SK-N-SH (cell line): ENCODE measurements at regions not wholly inside any gene's neighbourhood (a gene's known extent, or its start where the extent isn't known, plus 50 kb on each side); places are given as distances from the start of the nearest gene placed in this dataset.

Experiments
- CTCF ChIA-PET: fragments of 300-600, 350-600 bp; formaldehyde crosslinking; extraction: SDS; loops from one replicate; lab custom pipeline; 2021; lab: Yijun Ruan, JAX
- POLR2A ChIA-PET: fragments of 350-600 bp; sonication (Branson Sonifier 250); formaldehyde crosslinking; extraction: SDS; loops from one replicate; lab custom pipeline; 2020; ENCODE audit warnings: antibody characterized with exemption, inconsistent platforms; lab: Yijun Ruan, JAX
- DNase-seq: peaks from one replicate; pipeline ENCODE4 v3.0.0; 2012
- H2AFZ ChIP-seq: fragments of 200-600 bp; sonication (generic); 2 replicates; pipeline ENCODE4 v1.8.1; 2016; ENCODE audit warnings: antibody characterized with exemption, mild to moderate bottlenecking, low read depth
- H3F3A ChIP-seq: fragments of 200-600 bp; sonication (generic); replicated peaks from 2 replicates; pipeline ENCODE3; 2016; ENCODE audit warnings: antibody characterized with exemption, mild to moderate bottlenecking; ENCODE audit not compliant: insufficient read depth
- H3K27ac ChIP-seq, 2 experiments: fragments of 200-500 bp in 1 of 2; fragments of 200-600 bp in 1 of 2; sonication (Bioruptor generic) in 1 of 2; sonication (generic), shearing (Covaris generic) in 1 of 2; 2 replicates each; pipeline versions ENCODE4 v1.5.1 to v1.6.1; 2014 to 2016; ENCODE audit warnings: low read depth in 2 of 2, inconsistent platforms in 1 of 2, low read length in 1 of 2, mild to moderate bottlenecking in 1 of 2, mixed read lengths in 1 of 2
- H3K27me3 ChIP-seq: fragments of 200-600 bp; sonication (generic), shearing (Covaris generic); 2 replicates; pipeline ENCODE4 v1.6.1; 2016; ENCODE audit warnings: mixed run types; ENCODE audit not compliant: insufficient read depth
- H3K36me3 ChIP-seq, 2 experiments: fragments of 200-500 bp in 1 of 2; fragments of 200-600 bp in 1 of 2; sonication (Bioruptor generic) in 1 of 2; sonication (generic) in 1 of 2; replicated peaks in 1 of 2; 2 replicates each; pipeline versions ENCODE3 to v1.5.1; 2014 to 2016; ENCODE audit warnings: low read length in 1 of 2, mild to moderate bottlenecking in 1 of 2; ENCODE audit not compliant: insufficient read depth in 2 of 2, control insufficient read depth in 1 of 2
- H3K4me1 ChIP-seq, 2 experiments: fragments of 200-500 bp in 1 of 2; fragments of 200-600 bp in 1 of 2; sonication (Bioruptor generic) in 1 of 2; sonication (generic), shearing (Covaris generic) in 1 of 2; 2 replicates each; pipeline versions ENCODE4 v1.5.1 to v1.6.1; 2014 to 2016; ENCODE audit warnings: low read depth in 1 of 2, low read length in 1 of 2, mixed run types in 1 of 2; ENCODE audit not compliant: insufficient read depth in 2 of 2, control insufficient read depth in 1 of 2
- H3K4me2 ChIP-seq: fragments of 200-600 bp; sonication (generic), shearing (Covaris generic); 2 replicates; pipeline ENCODE4 v1.6.1; 2017; ENCODE audit warnings: mixed run types
- H3K4me3 ChIP-seq, 2 experiments: fragments of 200-500 bp in 1 of 2; fragments of 200-600 bp in 1 of 2; sonication (Bioruptor generic) in 1 of 2; sonication (generic), shearing (Covaris generic) in 1 of 2; 2 replicates each; pipeline versions ENCODE4 v1.5.1 to v1.8.1; 2014 to 2016; ENCODE audit warnings: low read depth in 2 of 2, inconsistent platforms in 1 of 2, low read length in 1 of 2, mild to moderate bottlenecking in 1 of 2, mixed read lengths in 1 of 2, moderate library complexity in 1 of 2
- H3K79me2 ChIP-seq: fragments of 200-600 bp; sonication (generic); 2 replicates; pipeline ENCODE4 v1.8.1; 2017; ENCODE audit warnings: mild to moderate bottlenecking; ENCODE audit not compliant: insufficient read depth
- H3K9ac ChIP-seq: fragments of 200-600 bp; sonication (generic); 2 replicates; pipeline ENCODE4 v1.6.1; 2017; ENCODE audit warnings: mixed run types
- H3K9me2 ChIP-seq: fragments of 200-600 bp; sonication (generic); 2 replicates; pipeline ENCODE4 v1.6.1; 2017; ENCODE audit warnings: mixed run types
- H3K9me3 ChIP-seq: fragments of 200-600 bp; sonication (generic); 2 replicates; pipeline ENCODE4 v1.6.1; 2017; ENCODE audit warnings: mixed run types, mild to moderate bottlenecking, moderate library complexity
- H4K20me1 ChIP-seq: fragments of 200-600 bp; sonication (generic); 2 replicates; pipeline ENCODE4 v1.6.1; 2017; ENCODE audit warnings: mild to moderate bottlenecking, mixed run types; ENCODE audit not compliant: insufficient read depth
- EP300 ChIP-seq, 2 experiments: IDR thresholded peaks; 2 replicates each; pipeline versions ENCODE4 v1.4.0 to v1.6.1; 2012; ENCODE audit warnings: borderline replicate concordance in 1 of 2, low read depth in 1 of 2, low read length in 1 of 2
- FOSL2 ChIP-seq: IDR thresholded peaks from 2 replicates; pipeline ENCODE4 v1.4.0; 2012; ENCODE audit warnings: low read depth, mild to moderate bottlenecking, moderate library complexity, borderline replicate concordance
- FOXM1 ChIP-seq: IDR thresholded peaks from 2 replicates; pipeline ENCODE4 v1.4.0; 2012; ENCODE audit warnings: low read depth, mild to moderate bottlenecking
- MEF2A ChIP-seq: IDR thresholded peaks from 2 replicates; pipeline ENCODE4 v1.4.0; 2012; ENCODE audit warnings: low read depth, borderline replicate concordance
- NFIC ChIP-seq: IDR thresholded peaks from 2 replicates; pipeline ENCODE4 v1.4.0; 2012; ENCODE audit warnings: borderline replicate concordance
- NRF1 ChIP-seq: IDR thresholded peaks from 2 replicates; pipeline ENCODE4 v1.6.1; 2012; ENCODE audit warnings: low read depth, mild to moderate bottlenecking, low read length
- SIN3A ChIP-seq: IDR thresholded peaks from 2 replicates; pipeline ENCODE4 v1.6.1; 2012; ENCODE audit warnings: low read depth, mild to moderate bottlenecking, low read length, moderate library complexity, borderline replicate concordance
- SMC3 ChIP-seq: IDR thresholded peaks from 2 replicates; pipeline ENCODE4 v1.6.1; 2012; ENCODE audit warnings: low read depth, low read length, improper control_type of control experiment
- TAF1 ChIP-seq: IDR thresholded peaks from 2 replicates; pipeline ENCODE4 v1.6.1; 2012; ENCODE audit warnings: low read depth, mild to moderate bottlenecking, low read length, moderate library complexity, borderline replicate concordance
- TCF12 ChIP-seq: IDR thresholded peaks from 2 replicates; pipeline ENCODE4 v1.4.0; 2012
- WGBS: methylation state at CpG from one replicate; pipeline ENCODE4 v1.1.6; 2017; ENCODE audit warnings: low lambda C conversion rate; 5-methylcytosine and 5-hydroxymethylcytosine counted together
- TF ChIP-seq, protein P1 (sequence below): IDR thresholded peaks from 2 replicates; pipeline ENCODE4 v1.4.0; 2012; ENCODE audit warnings: low read depth
- TF ChIP-seq, protein P2 (sequence below): IDR thresholded peaks from 2 replicates; pipeline ENCODE4 v1.6.1; 2012; ENCODE audit warnings: mild to moderate bottlenecking, low read depth, low read length, moderate library complexity
- TF ChIP-seq, protein P3 (sequence below): IDR thresholded peaks from 2 replicates; pipeline ENCODE4 v1.4.0; 2012; ENCODE audit warnings: low read depth, borderline replicate concordance
- TF ChIP-seq, protein P4 (sequence below): fragments of 150-350 bp; IDR thresholded peaks from 2 replicates; pipeline ENCODE4 v1.6.1; 2016; ENCODE audit warnings: mild to moderate bottlenecking, low read depth, low read length
- TF ChIP-seq, protein P5 (sequence below): fragments of 200-600 bp; sonication (generic); IDR thresholded peaks from 2 replicates; pipeline ENCODE4 v1.6.1; 2017; ENCODE audit warnings: antibody characterized with exemption, mild to moderate bottlenecking, moderate library complexity

DNA sequence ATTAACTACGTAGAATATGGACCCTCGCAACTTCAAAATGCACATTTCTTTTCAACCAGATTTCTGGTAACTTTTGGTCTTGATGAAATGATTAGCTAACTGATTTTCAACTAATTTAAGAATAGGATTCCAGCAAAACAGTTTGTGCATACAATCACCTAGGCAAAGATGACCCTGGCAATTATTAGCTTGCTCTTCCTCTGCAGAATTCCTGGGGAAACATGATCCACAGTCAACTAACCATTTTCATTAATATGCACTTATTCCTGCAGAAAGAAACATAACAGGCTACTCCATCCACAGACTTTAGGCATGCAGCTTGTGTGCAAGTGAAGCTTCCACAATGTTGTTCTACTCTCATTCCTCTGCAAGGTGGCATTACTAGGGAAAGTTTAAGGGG lies 1150.8 kb upstream of the FANCL start:
- WGBS, result 27% methylated on average over 2 of the region's 2 CpGs
- no peak overlapping the region for H3K4me3 ChIP-seq
- POLR2A ChIA-PET, result no interaction called here

More for the DNA sequence above, 1150.8 kb upstream of the FANCL start:
- DNase-seq, result no peak
- no peaks in the 10 kb centered on the region for H4K20me1 ChIP-seq
- no peaks in the 10 kb centered on the region for H3F3A ChIP-seq
- H3K9ac ChIP-seq, result no peak overlapping the region
- CTCF ChIA-PET, result interaction anchor here (0.9 kb wide), 1 partner anchor 1158 kb away, joined by 3 read pairs; no protein-coding TSS in a partner anchor
- no peaks in the 10 kb centered on the region for H3K27me3 ChIP-seq
- no peaks in the 10 kb centered on the region for H3K9me3 ChIP-seq
- no peak for TF ChIP-seq FOXM1
- TF ChIP-seq EP300 (IDR thresholded peaks at IDR 0.05; ENCODE audit: borderline replicate concordance in 1 of 2, low read depth in 1 of 2, low read length in 1 of 2), result no peak
- TF ChIP-seq NFIC, result no peak
- no peak for TF ChIP-seq MEF2A
- no peak for TF ChIP-seq FOSL2
- no peak for TF ChIP-seq SIN3A
- TF ChIP-seq, protein P1, sequence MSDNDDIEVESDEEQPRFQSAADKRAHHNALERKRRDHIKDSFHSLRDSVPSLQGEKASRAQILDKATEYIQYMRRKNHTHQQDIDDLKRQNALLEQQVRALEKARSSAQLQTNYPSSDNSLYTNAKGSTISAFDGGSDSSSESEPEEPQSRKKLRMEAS, result no peak
- no peak for TF ChIP-seq TCF12
- TF ChIP-seq, protein P2, sequence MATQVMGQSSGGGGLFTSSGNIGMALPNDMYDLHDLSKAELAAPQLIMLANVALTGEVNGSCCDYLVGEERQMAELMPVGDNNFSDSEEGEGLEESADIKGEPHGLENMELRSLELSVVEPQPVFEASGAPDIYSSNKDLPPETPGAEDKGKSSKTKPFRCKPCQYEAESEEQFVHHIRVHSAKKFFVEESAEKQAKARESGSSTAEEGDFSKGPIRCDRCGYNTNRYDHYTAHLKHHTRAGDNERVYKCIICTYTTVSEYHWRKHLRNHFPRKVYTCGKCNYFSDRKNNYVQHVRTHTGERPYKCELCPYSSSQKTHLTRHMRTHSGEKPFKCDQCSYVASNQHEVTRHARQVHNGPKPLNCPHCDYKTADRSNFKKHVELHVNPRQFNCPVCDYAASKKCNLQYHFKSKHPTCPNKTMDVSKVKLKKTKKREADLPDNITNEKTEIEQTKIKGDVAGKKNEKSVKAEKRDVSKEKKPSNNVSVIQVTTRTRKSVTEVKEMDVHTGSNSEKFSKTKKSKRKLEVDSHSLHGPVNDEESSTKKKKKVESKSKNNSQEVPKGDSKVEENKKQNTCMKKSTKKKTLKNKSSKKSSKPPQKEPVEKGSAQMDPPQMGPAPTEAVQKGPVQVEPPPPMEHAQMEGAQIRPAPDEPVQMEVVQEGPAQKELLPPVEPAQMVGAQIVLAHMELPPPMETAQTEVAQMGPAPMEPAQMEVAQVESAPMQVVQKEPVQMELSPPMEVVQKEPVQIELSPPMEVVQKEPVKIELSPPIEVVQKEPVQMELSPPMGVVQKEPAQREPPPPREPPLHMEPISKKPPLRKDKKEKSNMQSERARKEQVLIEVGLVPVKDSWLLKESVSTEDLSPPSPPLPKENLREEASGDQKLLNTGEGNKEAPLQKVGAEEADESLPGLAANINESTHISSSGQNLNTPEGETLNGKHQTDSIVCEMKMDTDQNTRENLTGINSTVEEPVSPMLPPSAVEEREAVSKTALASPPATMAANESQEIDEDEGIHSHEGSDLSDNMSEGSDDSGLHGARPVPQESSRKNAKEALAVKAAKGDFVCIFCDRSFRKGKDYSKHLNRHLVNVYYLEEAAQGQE, result no peak
- TF ChIP-seq NRF1, result no peak
- TF ChIP-seq, protein P3, sequence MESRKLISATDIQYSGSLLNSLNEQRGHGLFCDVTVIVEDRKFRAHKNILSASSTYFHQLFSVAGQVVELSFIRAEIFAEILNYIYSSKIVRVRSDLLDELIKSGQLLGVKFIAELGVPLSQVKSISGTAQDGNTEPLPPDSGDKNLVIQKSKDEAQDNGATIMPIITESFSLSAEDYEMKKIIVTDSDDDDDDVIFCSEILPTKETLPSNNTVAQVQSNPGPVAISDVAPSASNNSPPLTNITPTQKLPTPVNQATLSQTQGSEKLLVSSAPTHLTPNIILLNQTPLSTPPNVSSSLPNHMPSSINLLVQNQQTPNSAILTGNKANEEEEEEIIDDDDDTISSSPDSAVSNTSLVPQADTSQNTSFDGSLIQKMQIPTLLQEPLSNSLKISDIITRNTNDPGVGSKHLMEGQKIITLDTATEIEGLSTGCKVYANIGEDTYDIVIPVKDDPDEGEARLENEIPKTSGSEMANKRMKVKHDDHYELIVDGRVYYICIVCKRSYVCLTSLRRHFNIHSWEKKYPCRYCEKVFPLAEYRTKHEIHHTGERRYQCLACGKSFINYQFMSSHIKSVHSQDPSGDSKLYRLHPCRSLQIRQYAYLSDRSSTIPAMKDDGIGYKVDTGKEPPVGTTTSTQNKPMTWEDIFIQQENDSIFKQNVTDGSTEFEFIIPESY, result no peak
- TF ChIP-seq, protein P4, sequence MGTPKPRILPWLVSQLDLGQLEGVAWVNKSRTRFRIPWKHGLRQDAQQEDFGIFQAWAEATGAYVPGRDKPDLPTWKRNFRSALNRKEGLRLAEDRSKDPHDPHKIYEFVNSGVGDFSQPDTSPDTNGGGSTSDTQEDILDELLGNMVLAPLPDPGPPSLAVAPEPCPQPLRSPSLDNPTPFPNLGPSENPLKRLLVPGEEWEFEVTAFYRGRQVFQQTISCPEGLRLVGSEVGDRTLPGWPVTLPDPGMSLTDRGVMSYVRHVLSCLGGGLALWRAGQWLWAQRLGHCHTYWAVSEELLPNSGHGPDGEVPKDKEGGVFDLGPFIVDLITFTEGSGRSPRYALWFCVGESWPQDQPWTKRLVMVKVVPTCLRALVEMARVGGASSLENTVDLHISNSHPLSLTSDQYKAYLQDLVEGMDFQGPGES, result no peak
- TF ChIP-seq TAF1, result no peak
- TF ChIP-seq SMC3, result no peak
- TF ChIP-seq, protein P5, sequence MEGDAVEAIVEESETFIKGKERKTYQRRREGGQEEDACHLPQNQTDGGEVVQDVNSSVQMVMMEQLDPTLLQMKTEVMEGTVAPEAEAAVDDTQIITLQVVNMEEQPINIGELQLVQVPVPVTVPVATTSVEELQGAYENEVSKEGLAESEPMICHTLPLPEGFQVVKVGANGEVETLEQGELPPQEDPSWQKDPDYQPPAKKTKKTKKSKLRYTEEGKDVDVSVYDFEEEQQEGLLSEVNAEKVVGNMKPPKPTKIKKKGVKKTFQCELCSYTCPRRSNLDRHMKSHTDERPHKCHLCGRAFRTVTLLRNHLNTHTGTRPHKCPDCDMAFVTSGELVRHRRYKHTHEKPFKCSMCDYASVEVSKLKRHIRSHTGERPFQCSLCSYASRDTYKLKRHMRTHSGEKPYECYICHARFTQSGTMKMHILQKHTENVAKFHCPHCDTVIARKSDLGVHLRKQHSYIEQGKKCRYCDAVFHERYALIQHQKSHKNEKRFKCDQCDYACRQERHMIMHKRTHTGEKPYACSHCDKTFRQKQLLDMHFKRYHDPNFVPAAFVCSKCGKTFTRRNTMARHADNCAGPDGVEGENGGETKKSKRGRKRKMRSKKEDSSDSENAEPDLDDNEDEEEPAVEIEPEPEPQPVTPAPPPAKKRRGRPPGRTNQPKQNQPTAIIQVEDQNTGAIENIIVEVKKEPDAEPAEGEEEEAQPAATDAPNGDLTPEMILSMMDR, result no peak
- no peaks in the 10 kb centered on the region for H3K4me1 ChIP-seq
- no peaks in the 10 kb centered on the region for H3K36me3 ChIP-seq
- no peak overlapping the region for H2AFZ ChIP-seq
- H3K9me2 ChIP-seq, result no peaks in the 10 kb centered on the region
- no peak overlapping the region for H3K27ac ChIP-seq
- no peak overlapping the region for H3K4me2 ChIP-seq
- H3K79me2 ChIP-seq, result no peaks in the 10 kb centered on the region
